NCI-H1048 (cell line): ENCODE measurements at regions not wholly inside any gene's neighbourhood (a gene's known extent, or its start where the extent isn't known, plus 50 kb on each side); places are given as distances from the start of the nearest gene placed in this dataset.

ENCODE experiments used
- DNase-seq: peaks from one replicate; lab custom pipeline; 2025; lab: John Stamatoyannopoulos, UW

DNA sequence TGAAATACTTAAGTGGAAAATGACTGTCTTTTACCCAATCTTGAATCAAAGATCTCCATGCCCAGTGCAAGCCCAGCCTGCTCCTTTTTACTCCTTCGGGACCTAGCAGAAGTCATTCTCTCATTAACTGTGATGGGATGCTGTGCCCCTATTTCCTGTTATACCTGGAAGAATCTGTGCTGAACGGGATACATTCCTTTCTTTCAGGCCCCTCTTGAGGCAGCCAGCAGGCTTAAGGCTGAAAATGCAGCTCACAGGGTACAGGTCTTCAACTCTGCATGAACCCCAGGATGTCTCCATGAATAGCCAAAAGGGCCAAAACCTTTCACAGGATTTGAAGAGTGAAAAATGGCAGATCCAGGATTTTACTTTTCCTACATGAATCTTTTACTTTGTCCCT lies 784.8 kb upstream of the KLHL29 start:
- DNase-seq = no peak

GRCh38 chr2:22600999-22601398 lies 784.0 kb upstream of the KLHL29 start:
- DNase-seq = no peak

GRCh38 chr2:22604136-22604535 lies 780.8 kb upstream of the KLHL29 start:
- no peak for DNase-seq

GRCh38 chr2:22616031-22616430 lies 768.9 kb upstream of the KLHL29 start:
- DNase-seq = no peak

GRCh38 chr2:22623620-22624019 lies 761.4 kb upstream of the KLHL29 start:
- no peak for DNase-seq

- no peak for DNase-seq
These were observed 758.4 kb upstream of the KLHL29 start for GRCh38 chr2:22626621-22627020.

GRCh38 chr2:22628221-22628620 lies 756.8 kb upstream of the KLHL29 start:
- DNase-seq = no peak

DNA sequence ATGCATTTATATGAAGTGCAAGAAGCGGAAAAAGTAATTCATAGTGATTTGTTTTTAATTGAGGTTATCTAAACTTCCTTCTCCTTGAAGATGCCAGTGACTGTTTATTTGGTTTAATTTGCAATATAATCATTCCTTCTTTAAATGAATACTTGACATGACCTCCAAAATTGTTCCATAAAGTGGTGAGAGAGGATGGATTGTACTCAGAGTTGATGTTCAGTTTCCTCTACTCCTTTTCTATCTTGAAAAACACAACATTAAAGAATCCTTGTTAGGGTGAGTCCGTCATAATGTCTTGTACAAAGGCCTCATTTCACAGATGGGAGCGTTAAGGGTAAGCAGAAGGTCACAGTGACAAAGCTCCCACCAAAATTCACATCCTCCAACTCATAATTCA lies 756.1 kb upstream of the KLHL29 start:
- DNase-seq = no peak

DNA sequence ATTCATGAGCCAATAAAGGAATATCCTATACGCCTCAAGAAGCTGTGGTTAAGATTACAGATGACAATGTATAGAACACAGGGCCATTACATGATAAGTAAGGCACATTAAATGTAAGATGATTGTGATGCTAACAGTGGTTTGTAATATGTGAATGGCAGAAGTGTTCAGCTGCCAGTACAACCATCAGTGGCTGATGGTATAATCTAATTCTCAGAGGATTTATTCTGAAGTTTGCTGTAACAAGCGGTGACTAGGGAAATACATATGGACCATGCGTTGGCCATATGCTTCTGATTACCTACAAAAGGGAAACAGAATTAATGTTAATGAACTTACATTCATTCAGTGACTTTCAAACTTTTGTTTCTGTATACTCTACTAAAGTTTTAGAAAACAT lies 750.8 kb upstream of the KLHL29 start:
- no peak for DNase-seq

DNA sequence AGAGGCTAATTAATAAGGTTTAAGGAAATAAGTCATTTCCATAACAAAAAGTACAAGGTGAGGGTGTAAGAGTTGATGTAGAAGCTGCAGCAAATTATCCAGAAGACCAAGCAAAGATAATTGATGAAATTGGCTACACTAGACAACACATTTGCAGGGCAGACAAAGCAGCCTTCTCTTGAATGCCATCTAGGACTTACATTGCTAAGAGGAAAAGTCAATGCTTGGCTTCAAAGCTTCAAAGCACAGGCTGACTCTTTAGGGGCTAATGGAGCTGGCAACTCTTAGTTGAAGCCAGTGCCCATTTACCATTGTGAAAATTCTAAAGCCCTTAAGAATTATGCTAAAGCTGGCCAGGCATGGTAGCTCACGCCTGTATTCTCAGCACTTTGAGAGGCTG lies 728.6 kb upstream of the KLHL29 start:
- DNase-seq = no peak

- no peak for DNase-seq
These were observed 711.5 kb upstream of the KLHL29 start for GRCh38 chr2:22673529-22673928.

GRCh38 chr2:22683914-22684313 lies 701.1 kb upstream of the KLHL29 start:
- peak; percentile 88 for DNase-seq

GRCh38 chr2:22690096-22690495 lies 694.9 kb upstream of the KLHL29 start:
- DNase-seq = no peak

DNA sequence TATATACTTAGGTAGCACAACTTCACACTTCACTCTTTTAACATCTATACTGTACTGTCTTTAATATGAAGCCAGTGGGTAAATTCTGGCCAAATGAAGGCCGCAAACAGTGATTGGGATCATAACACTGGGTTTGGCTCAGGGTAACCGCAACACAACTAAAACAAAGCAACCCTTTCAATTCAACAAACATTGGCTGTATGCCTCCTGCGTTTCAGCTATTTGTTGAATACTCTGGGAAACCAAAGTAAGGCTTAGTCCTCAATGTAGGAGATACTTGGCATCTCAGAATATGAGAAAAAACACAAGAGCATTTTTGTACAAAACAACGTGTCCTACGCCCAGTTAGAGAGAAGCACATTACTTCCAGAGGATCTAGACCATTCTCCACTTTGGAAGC lies 693.3 kb upstream of the KLHL29 start:
- DNase-seq = no peak

DNA sequence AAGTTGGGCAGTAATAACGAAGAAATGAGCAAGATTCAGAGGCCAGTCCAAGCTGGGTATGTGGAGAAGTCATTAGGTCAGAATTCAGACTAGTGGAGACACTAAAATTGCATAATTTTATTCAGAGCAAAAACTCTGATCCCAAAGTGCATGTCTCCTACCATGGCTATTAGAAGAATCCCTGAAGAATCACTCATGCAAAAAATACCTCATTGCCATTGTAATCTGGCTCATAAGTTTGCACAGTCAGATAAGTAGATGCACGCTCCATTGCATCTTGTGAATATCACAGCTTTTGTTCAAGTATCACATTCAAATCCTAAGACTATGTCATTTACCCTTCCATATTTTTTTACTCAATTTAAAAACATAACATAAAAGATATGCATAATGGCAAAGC lies 692.2 kb upstream of the KLHL29 start:
- DNase-seq = no peak

DNA sequence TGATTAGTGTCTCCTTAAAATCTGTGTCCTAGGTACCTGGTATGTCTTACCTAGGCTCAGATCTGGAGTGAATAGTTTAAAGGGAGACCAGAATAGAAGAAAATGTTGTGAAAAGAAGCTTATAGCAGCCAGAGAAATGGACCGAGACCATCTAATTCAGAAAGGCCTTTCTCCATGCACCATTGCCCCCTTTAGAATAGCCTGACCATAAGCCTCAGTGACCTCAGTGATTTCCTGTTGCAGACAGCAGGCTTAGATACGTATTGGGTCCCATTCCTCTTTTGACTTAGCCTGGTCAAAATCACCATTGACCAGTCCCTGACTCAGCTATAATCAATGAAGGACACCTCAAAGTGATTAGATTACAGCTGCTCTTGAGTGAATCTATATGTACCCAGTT lies 690.7 kb upstream of the KLHL29 start:
- no peak for DNase-seq

DNA sequence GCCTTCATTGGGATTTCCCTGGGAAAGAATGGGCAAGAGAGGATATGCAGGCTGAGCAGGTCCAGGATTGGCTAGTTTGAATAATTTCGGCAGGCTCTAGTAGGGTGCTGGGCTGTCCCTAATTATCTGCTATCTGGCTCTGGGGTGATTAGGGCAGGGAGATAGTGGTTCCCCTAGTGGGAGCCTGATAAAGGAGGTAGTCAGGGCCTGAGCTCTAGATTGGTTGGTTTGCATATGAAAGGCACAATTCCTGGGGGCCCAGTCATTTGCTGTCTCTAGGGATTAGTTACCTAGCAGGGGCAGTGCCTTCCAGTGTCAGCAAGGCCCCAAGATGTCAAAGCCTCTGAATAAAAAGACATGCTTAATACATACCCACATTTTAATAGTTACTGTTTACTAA lies 690.1 kb upstream of the KLHL29 start:
- DNase-seq = no peak

DNA sequence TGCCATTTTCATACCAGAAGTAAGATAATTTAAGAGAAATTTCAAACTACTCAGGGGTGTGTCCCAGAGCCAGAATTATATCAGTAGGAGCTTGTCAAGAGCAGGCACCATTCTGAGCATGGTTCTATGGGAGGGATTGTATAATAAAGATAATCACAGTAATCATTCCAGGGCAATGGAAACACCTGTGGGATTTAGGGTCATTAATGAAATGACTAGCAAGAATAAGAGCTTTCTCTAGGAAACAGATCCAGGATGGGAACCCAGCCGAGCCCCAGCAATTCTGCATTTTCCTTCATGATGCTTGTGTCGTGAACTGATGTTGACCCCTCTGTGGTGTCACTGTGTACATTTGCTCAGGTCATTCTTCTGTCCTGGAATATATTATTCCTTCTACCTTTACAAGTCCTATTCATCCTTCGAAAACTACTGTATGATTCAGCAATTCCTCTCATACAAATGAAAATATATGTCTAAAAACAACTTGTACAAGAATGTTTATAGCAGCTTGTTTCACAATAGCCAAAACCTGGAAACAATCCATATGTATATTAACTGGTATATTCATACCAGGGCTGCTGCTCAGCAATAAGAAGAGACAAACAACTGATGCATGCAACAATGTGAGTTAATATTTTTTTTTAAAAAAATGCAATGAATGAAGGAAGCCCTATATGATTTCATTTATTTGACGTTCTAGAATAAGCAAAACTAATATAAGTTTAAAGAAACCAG lies 687.8 kb upstream of the KLHL29 start:
- no peak for DNase-seq

DNA sequence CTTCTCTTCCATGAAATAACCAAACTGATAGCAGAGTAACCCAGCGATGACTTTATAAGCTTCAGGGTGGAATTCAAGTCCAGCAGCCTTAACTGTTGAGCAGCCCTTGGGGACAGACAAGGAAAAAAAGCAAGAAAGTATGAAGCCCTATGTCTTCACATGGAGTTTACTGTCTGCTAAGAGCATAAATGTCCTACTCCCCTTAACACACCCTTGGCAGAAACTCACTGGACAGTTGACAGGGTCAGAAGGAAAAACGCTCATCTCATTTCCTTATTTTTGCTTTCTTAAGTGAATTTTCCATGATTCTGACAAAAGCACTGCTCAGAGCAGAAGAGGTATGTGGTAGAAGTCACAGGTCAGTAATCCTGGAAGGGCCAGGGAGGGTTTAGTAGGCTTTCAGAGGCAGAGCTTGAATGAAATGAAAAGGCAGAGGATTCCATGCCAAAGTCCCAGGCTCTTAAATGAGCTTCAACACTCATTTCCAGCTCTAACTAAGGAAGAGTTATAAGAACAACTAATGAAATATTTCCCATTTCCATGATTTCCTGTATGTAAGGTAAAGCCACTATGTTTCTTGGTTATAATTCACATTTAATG lies 683.3 kb upstream of the KLHL29 start:
- DNase-seq = no peak

GRCh38 chr2:22703286-22703920 lies 681.6 kb upstream of the KLHL29 start:
- DNase-seq = no peak

GRCh38 chr2:22719396-22719795 lies 665.6 kb upstream of the KLHL29 start:
- no peak for DNase-seq

DNA sequence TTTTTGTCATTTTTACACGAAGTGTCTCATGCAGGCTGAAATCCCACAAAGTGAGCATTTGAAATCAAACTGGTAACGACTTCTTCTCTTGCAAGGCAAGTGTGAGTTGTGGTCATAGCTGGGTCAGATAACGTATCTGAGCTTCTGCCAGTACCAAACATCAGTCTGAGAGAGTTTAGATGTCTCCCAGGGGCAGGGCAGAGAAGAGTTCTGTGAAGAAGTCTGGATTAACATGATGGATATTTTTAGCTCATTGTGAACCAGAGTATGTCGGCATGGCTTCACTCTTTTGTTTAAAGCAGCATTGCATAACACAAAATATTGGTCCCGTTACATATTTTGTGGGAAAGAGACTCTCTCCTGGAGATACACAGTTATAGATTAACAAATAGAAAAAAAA lies 655.5 kb upstream of the KLHL29 start:
- DNase-seq = no peak

DNA sequence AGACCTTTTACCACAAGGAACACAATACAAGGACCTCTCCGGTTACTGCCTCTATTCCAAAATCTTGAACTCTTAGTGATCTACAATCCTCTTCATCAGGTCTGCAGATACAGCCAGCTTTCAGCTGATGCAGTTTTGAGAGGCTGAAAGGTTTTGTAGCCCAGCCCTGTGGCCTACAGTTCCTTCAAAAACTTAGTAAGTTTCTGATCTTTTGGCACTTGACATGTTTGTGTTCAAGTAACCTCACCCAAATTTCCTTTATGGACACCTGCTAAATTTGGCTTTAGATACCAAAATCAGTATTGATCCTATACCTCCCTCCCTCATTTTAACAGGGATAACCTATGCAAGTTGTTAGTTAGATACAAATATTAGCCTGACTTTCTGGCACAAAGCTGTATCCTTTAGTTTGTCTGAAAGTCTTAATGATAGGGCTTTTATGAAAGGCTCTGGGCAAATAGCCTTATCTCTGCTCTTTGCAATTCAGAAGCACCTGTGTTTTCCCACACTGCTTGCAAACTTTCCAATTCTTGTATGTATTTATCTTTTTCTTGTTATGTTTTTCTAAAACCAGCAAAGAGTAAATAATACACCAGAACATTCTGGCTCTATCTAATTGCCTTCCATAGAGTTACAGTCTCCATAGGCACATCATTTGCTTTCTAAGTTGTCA lies 650.5 kb upstream of the KLHL29 start:
- DNase-seq = no peak
